ENCODE measurements at regions not wholly inside any gene's neighbourhood (a gene's known extent, or its start where the extent isn't known, plus 50 kb on each side); places are given as distances from the start of the nearest gene placed in this dataset.

DNA sequence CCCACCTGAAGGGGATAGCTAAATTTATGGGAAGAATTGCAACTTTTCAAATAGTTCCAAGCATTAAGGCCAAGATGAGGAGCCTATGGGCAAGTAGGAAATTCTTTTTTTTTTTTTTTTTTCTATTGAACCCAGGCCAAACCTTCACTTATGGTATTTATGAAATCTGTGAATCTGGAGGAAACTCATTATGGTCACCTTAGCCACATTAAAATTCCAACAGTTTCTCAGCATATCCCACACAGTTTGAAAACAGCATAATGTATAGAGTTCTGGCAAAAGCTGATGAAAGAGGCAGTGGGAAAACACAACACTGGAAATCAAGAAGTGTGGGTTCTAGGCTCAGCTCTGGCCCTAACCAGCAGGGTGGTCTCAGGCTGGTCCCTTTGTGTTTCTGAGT lies 236.9 kb downstream of the PTEN start:
- H3K4me1 ChIP-seq (ENCODE audit: control insufficient read depth in 1 of 2, insufficient read depth in 2 of 2, low read length in 2 of 2) = peaks cover 0 to 8% of the 10 kb centered on the region in 2 donors
- H3K4me3 ChIP-seq (ENCODE audit: low read depth in 1 of 2, low read length in 2 of 2) = no peak overlapping the region
- H3K9me3 ChIP-seq (ENCODE audit: control insufficient read depth in 1 of 2, low read length in 2 of 2) = no peaks in the 10 kb centered on the region
- H3K27ac ChIP-seq (ENCODE audit: low read length) = no peak overlapping the region
- H3K27me3 ChIP-seq (ENCODE audit: low read depth, low read length) = no peaks in the 10 kb centered on the region
- no peaks in the 10 kb centered on the region for H3K36me3 ChIP-seq (ENCODE audit: control insufficient read depth in 1 of 2, insufficient read depth in 2 of 2, low read length in 2 of 2)

DNA sequence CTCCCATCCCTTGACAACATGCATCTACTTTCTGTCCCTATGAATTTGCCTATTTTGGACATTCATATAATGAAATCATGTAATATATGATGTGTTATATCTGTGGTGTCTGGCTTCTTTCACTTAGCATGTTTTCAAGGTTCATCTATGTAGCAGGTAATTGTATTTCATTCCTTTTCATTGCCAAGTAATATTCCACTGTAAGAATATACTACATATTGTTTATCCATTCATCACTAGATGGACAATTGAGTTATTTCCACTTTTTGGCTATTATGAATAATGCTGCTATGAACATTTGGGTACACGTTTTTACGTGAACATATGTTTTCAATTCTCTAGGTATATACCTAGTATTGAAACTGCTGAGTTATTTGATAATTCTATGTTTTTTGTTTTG lies 238.2 kb downstream of the PTEN start:
- Histone ChIP-seq H3K36me3 (ENCODE audit: control insufficient read depth in 1 of 2, insufficient read depth in 2 of 2, low read length in 2 of 2) (no peaks in the 10 kb centered on the region), H3K27ac (ENCODE audit: low read length) (no peak overlapping the region), H3K4me3 (ENCODE audit: low read depth in 1 of 2, low read length in 2 of 2) (no peak overlapping the region), H3K4me1 (ENCODE audit: control insufficient read depth in 1 of 2, insufficient read depth in 2 of 2, low read length in 2 of 2) (no peaks in the 10 kb centered on the region), H3K27me3 (ENCODE audit: low read depth, low read length) (no peaks in the 10 kb centered on the region), H3K9me3 (ENCODE audit: control insufficient read depth in 1 of 2, low read length in 2 of 2) (no peaks in the 10 kb centered on the region)

DNA sequence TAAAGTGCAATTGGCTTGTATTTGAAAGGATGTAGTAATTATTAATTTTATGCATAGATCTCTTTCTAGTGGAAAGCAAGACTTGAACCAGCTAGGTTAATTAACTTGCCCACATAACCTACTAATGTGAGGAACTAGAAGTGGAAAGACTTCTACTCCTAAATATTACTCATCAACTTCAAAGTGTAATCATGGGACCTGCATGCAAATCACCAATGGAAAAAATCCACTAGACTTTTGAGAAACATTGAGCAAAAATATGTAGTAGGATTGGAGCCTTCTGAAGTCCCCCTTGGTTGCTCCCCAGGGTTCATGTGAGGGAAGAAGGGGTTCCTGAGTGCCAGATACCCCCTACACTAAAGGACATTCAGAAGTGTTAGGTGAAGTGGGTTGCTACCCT lies 240.2 kb downstream of the PTEN start:
- Histone ChIP-seq H3K4me1 (ENCODE audit: control insufficient read depth in 1 of 2, insufficient read depth in 2 of 2, low read length in 2 of 2) (no peaks in the 10 kb centered on the region), H3K27ac (ENCODE audit: low read length) (no peak overlapping the region), H3K4me3 (ENCODE audit: low read depth in 1 of 2, low read length in 2 of 2) (no peak overlapping the region)

DNA sequence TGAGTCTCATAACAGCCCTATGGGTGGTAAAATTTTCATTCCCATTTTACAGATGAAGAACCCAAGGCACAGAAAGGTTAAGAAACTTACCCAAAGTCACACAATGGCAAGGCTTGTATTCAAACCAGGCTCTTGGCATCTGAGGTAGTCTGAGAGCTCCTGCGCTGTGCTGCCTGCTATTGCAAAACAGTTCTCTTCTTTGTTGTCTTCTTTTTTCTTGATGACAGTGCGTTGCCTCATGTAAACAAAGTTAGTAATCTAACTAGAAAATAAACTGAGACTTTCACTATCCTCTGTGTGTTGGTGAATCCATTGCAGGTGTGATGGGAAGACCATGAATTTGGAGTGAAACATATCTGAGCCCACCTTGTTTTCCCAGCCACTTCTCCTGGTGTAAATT lies 240.8 kb downstream of the PTEN start:
- H3K27ac ChIP-seq (ENCODE audit: low read length) = no peak overlapping the region
- H3K9me3 ChIP-seq (ENCODE audit: control insufficient read depth in 1 of 2, low read length in 2 of 2) = no peaks in the 10 kb centered on the region
- no peaks in the 10 kb centered on the region for H3K27me3 ChIP-seq (ENCODE audit: low read depth, low read length)
- no peaks in the 10 kb centered on the region for H3K36me3 ChIP-seq (ENCODE audit: control insufficient read depth in 1 of 2, insufficient read depth in 2 of 2, low read length in 2 of 2)
- no peaks in the 10 kb centered on the region for H3K4me1 ChIP-seq (ENCODE audit: control insufficient read depth in 1 of 2, insufficient read depth in 2 of 2, low read length in 2 of 2)
- H3K4me3 ChIP-seq (ENCODE audit: low read depth in 1 of 2, low read length in 2 of 2) = no peak overlapping the region

More for the DNA sequence above, 240.2 kb downstream of the PTEN start:
- Histone ChIP-seq H3K9me3 (ENCODE audit: control insufficient read depth in 1 of 2, low read length in 2 of 2) (no peaks in the 10 kb centered on the region), H3K36me3 (ENCODE audit: control insufficient read depth in 1 of 2, insufficient read depth in 2 of 2, low read length in 2 of 2) (no peaks in the 10 kb centered on the region), H3K27me3 (ENCODE audit: low read depth, low read length) (no peaks in the 10 kb centered on the region)

DNA sequence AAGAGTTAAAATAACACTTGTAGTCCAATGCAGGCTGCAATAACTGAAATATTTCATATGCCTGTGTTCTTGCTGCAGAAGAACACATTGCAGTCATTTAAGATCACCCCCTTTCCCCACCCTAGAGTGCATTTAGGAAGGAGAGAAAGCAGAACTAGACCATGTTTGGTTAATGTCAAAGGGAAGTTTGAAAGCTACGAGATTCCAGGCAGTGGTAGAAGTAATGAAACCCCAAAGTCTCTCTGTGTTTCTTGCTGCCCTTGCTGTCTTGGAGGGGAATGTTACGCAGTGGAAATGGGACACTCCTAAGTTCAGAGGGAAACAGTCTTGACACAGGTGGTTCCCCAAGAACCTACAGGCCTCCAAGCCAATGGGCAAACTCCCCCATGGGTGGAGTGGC lies 242.9 kb downstream of the PTEN start:
- Histone ChIP-seq H3K36me3 (ENCODE audit: control insufficient read depth in 1 of 2, insufficient read depth in 2 of 2, low read length in 2 of 2) (no peaks in the 10 kb centered on the region), H3K27me3 (ENCODE audit: low read depth, low read length) (no peaks in the 10 kb centered on the region), H3K4me3 (ENCODE audit: low read depth in 1 of 2, low read length in 2 of 2) (no peak overlapping the region), H3K27ac (ENCODE audit: low read length) (peak overlapping the region; percentile 53), H3K4me1 (ENCODE audit: control insufficient read depth in 1 of 2, insufficient read depth in 2 of 2, low read length in 2 of 2) (no peaks in the 10 kb centered on the region), H3K9me3 (ENCODE audit: control insufficient read depth in 1 of 2, low read length in 2 of 2) (no peaks in the 10 kb centered on the region)

DNA sequence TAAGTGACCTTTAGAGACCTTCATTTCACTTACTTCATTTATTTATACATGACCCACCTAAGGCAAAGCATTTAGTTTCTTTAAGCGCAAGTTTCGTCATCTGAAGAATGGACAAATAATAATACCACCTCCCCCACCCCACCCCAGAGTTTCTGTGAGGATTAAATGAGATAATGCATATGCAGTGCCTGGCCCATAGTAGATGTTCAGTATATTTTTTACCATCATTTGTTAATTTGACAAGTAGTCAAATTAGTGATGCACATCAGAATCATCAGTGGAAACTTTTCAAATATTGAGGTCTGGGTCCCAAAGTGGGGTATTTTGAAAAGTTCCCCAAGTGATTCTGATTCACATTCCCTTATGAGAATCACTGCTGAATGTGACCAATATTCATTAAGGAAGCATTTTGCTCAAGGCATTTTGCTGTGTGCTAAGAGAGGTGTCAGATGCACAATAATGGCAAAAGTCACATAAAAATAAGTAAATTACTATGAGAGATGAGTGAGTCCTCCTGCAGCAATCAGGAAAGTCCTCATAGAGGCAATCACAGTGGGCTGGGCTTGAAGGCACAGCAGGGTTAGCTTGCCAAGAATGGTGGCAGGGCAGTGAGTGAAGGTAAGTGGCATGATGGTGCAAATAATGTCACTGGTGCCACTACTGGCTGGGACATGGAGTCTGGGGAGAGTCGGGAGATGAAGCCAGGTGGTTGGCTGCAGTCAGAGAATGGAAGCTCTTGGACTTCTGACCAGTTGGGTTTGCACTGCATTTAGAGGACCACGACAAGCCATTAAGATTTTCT lies 244.1 kb downstream of the PTEN start:
- H3K4me3 ChIP-seq (ENCODE audit: low read depth in 1 of 2, low read length in 2 of 2) = no peak overlapping the region
- no peaks in the 10 kb centered on the region for H3K36me3 ChIP-seq (ENCODE audit: control insufficient read depth in 1 of 2, insufficient read depth in 2 of 2, low read length in 2 of 2)
- no peaks in the 10 kb centered on the region for H3K9me3 ChIP-seq (ENCODE audit: control insufficient read depth in 1 of 2, low read length in 2 of 2)
- no peaks in the 10 kb centered on the region for H3K4me1 ChIP-seq (ENCODE audit: control insufficient read depth in 1 of 2, insufficient read depth in 2 of 2, low read length in 2 of 2)
- H3K27me3 ChIP-seq (ENCODE audit: low read depth, low read length) = no peaks in the 10 kb centered on the region
- H3K27ac ChIP-seq (ENCODE audit: low read length) = no peak overlapping the region

DNA sequence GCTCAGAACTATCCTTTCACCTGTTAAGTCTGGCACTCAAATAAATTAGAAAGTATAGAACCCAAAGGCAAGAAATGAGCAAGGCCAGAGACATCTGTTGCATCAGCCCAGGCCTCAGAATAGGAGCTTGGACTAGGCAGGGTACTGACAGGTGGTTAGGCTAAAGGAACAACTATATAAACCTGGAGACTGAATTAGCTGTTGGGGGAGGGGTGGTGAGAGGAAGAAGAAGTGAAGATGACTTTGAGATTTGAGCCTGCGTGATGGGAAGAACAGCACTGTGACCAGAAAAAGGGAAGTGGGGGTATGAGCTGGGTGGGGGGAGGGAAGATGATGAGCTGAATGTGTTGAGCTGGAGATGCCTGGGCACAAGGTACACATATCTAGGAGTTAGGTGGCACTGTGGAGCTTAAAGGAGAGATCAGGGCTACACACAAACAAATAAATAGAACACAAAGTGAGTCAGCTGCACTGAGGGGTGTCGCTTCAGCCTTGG lies 244.7 kb downstream of the PTEN start:
- no peaks in the 10 kb centered on the region for H3K27me3 ChIP-seq (ENCODE audit: low read depth, low read length)
- no peak overlapping the region for H3K27ac ChIP-seq (ENCODE audit: low read length)
- H3K4me3 ChIP-seq (ENCODE audit: low read depth in 1 of 2, low read length in 2 of 2) = no peak overlapping the region
- no peaks in the 10 kb centered on the region for H3K36me3 ChIP-seq (ENCODE audit: control insufficient read depth in 1 of 2, insufficient read depth in 2 of 2, low read length in 2 of 2)
- no peaks in the 10 kb centered on the region for H3K9me3 ChIP-seq (ENCODE audit: control insufficient read depth in 1 of 2, low read length in 2 of 2)
- H3K4me1 ChIP-seq (ENCODE audit: control insufficient read depth in 1 of 2, insufficient read depth in 2 of 2, low read length in 2 of 2) = no peaks in the 10 kb centered on the region

DNA sequence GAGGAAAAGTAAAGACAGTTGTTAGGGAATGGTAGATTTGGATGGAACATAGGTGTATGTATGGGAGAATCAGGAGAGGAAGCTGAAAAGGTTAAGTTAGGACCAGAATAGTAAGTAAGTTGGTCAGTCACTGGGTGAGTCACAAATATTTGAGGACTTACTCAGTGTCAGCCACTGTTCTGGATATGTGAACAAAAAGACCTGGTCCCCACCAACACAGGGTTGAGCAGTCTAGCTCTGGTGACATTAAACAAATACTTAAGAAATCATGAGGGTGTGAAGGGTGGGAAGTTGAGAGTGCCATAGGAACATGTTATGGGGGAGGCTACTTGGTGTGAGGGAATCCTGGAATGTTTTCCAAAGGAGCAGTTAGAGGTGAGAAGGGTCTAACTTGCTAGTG lies 246.9 kb downstream of the PTEN start:
- Histone ChIP-seq H3K4me1 (ENCODE audit: control insufficient read depth in 1 of 2, insufficient read depth in 2 of 2, low read length in 2 of 2) (peaks cover 0 to 3% of the 10 kb centered on the region in 2 donors), H3K9me3 (ENCODE audit: control insufficient read depth in 1 of 2, low read length in 2 of 2) (no peaks in the 10 kb centered on the region), H3K27me3 (ENCODE audit: low read depth, low read length) (no peaks in the 10 kb centered on the region), H3K36me3 (ENCODE audit: control insufficient read depth in 1 of 2, insufficient read depth in 2 of 2, low read length in 2 of 2) (no peaks in the 10 kb centered on the region), H3K4me3 (ENCODE audit: low read depth in 1 of 2, low read length in 2 of 2) (no peak overlapping the region), H3K27ac (ENCODE audit: low read length) (no peak overlapping the region)

DNA sequence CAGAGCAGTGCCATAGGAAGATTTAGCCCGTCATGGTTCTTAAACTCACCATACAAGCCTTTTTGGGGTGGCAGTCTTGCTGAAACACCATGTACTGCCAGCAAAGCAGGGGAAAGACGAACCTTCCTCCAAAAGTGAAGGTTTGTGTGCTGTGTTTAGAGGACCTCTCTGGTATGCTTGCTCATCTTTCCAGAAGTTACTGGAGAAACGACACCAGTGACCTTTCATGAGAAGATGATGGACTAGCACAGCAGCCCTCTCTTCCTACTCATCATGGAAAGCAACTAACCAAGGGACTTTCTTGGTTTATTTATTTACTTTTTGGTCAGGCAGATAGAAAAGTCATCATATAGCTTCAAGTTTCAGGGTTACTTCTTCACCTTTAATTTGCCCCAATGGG lies 247.4 kb downstream of the PTEN start:
- Histone ChIP-seq H3K27ac (ENCODE audit: low read length) (no peak overlapping the region), H3K4me1 (ENCODE audit: control insufficient read depth in 1 of 2, insufficient read depth in 2 of 2, low read length in 2 of 2) (peaks cover 0 to 3% of the 10 kb centered on the region in 2 donors), H3K9me3 (ENCODE audit: control insufficient read depth in 1 of 2, low read length in 2 of 2) (no peaks in the 10 kb centered on the region), H3K4me3 (ENCODE audit: low read depth in 1 of 2, low read length in 2 of 2) (no peak overlapping the region), H3K27me3 (ENCODE audit: low read depth, low read length) (no peaks in the 10 kb centered on the region), H3K36me3 (ENCODE audit: control insufficient read depth in 1 of 2, insufficient read depth in 2 of 2, low read length in 2 of 2) (no peaks in the 10 kb centered on the region)

DNA sequence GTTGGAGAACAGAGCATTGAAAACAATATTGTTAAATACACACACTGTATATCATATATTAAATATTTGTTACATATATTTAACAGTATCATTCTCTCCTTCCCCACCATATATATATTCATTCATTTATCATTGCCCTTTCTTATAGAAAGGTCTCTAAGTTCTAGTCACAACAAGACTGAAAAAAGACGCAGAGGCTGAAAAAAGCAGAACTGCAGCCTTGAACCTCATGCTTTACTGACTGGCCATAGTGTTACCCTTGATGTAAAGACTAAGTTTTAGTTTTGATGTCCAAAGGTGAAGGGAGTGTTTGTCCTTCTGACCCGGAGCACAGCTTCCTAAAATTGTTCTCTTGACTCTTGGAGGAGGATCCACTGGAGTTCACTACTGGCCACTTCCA lies 247.9 kb downstream of the PTEN start:
- H3K27me3 ChIP-seq (ENCODE audit: low read depth, low read length) = no peaks in the 10 kb centered on the region
- no peak overlapping the region for H3K27ac ChIP-seq (ENCODE audit: low read length)
- H3K9me3 ChIP-seq (ENCODE audit: control insufficient read depth in 1 of 2, low read length in 2 of 2) = no peaks in the 10 kb centered on the region
- H3K4me3 ChIP-seq (ENCODE audit: low read depth in 1 of 2, low read length in 2 of 2) = no peak overlapping the region
- H3K4me1 ChIP-seq (ENCODE audit: control insufficient read depth in 1 of 2, insufficient read depth in 2 of 2, low read length in 2 of 2) = peaks cover 0 to 3% of the 10 kb centered on the region in 2 donors
- H3K36me3 ChIP-seq (ENCODE audit: control insufficient read depth in 1 of 2, insufficient read depth in 2 of 2, low read length in 2 of 2) = no peaks in the 10 kb centered on the region

DNA sequence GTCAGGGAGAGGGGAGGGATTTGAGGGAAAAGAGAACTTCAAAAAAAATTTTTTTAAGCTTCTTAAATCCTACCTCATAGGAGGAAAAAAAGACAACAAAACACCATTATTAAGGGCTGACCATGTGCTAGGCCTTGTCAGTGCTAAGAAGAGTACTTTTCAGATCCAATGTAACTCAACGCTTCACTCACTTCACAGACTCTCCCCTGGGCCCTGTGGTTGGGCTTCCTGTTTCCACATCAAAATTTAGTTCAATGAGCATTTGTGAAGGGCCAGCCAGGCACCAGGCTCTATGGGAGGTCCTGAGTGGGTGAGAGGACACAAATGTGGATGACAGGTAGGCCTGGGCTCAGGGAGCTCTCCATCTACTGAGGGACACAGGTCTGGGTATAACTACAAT lies 249.8 kb downstream of the PTEN start:
- H3K4me3 ChIP-seq (ENCODE audit: low read depth in 1 of 2, low read length in 2 of 2) = no peak overlapping the region
- no peaks in the 10 kb centered on the region for H3K9me3 ChIP-seq (ENCODE audit: control insufficient read depth in 1 of 2, low read length in 2 of 2)
- H3K27ac ChIP-seq (ENCODE audit: low read length) = no peak overlapping the region
- peaks cover 0 to 3% of the 10 kb centered on the region in 2 donors for H3K4me1 ChIP-seq (ENCODE audit: control insufficient read depth in 1 of 2, insufficient read depth in 2 of 2, low read length in 2 of 2)
- no peaks in the 10 kb centered on the region for H3K36me3 ChIP-seq (ENCODE audit: control insufficient read depth in 1 of 2, insufficient read depth in 2 of 2, low read length in 2 of 2)
- no peaks in the 10 kb centered on the region for H3K27me3 ChIP-seq (ENCODE audit: low read depth, low read length)

Data from muscle layer of duodenum (tissue), 2 donors.